HepG2 (cell line): ENCODE measurements at regions not wholly inside any gene's neighbourhood (a gene's known extent, or its start where the extent isn't known, plus 50 kb on each side); places are given as distances from the start of the nearest gene placed in this dataset.

Experiments
- ARNTL ChIP-seq: sonication (generic); formaldehyde crosslinking; IDR thresholded peaks from 2 replicates; pipeline ENCODE4 v1.4.0; 2020; ENCODE audit warnings: mild to moderate bottlenecking, missing genetic modification reagents
- ELF4 ChIP-seq: sonication (generic); formaldehyde crosslinking; IDR thresholded peaks from 2 replicates; pipeline ENCODE4 v1.5.0; 2020; ENCODE audit warnings: missing genetic modification reagents, mild to moderate bottlenecking, moderate library complexity, borderline replicate concordance
- ETV5 ChIP-seq: IDR thresholded peaks from 2 replicates; pipeline ENCODE4 v1.6.1; 2018; ENCODE audit warnings: missing biosample characterization, missing genetic modification reagents, inconsistent platforms, borderline replicate concordance
- IRF2 ChIP-seq: IDR thresholded peaks from 2 replicates; pipeline ENCODE4 v1.6.1; 2018; ENCODE audit warnings: missing genetic modification reagents, missing compliant biosample characterization
- PTBP1 ChIP-seq: fragments of 200-400 bp; formaldehyde crosslinking; IDR thresholded peaks from 2 replicates; pipeline ENCODE4 v1.6.1; 2018; ENCODE audit warnings: low read length, low read depth; ENCODE audit not compliant: poor library complexity, severe bottlenecking
- RBM22 ChIP-seq: fragments of 200-400 bp; formaldehyde crosslinking; optimal IDR thresholded peaks from 2 replicates; pipeline ENCODE3; 2017; ENCODE audit warnings: mild to moderate bottlenecking, low read length, moderate library complexity
- REL ChIP-seq: sonication (generic); formaldehyde crosslinking; conservative IDR thresholded peaks from 2 replicates; pipeline ENCODE4 v1.8.0; 2022; ENCODE audit warnings: mild to moderate bottlenecking, missing genetic modification reagents, moderate library complexity
- TMF1 ChIP-seq: sonication (generic); formaldehyde crosslinking; IDR thresholded peaks from 2 replicates; pipeline ENCODE4 v1.8.1; 2022; ENCODE audit warnings: low read depth, missing genetic modification reagents
- TOPORS ChIP-seq: sonication (generic); formaldehyde crosslinking; IDR thresholded peaks from 2 replicates; pipeline ENCODE4 v1.8.0; 2023; ENCODE audit warnings: mild to moderate bottlenecking, missing genetic modification reagents
- ZFP1 ChIP-seq: IDR thresholded peaks from 2 replicates; pipeline ENCODE4 v1.6.1; 2016
- ZNF138 ChIP-seq: sonication (generic); formaldehyde crosslinking; IDR thresholded peaks from 2 replicates; pipeline ENCODE4 v1.5.0; 2020; ENCODE audit warnings: mild to moderate bottlenecking, low read depth, missing genetic modification reagents
- ZNF235 ChIP-seq: sonication (generic); formaldehyde crosslinking; IDR thresholded peaks from 2 replicates; pipeline ENCODE4 v1.8.1; 2023; ENCODE audit warnings: mild to moderate bottlenecking, missing genetic modification reagents, borderline replicate concordance
- ZNF431 ChIP-seq: sonication (generic); formaldehyde crosslinking; IDR thresholded peaks from 2 replicates; pipeline ENCODE4 v1.9.0; 2022; ENCODE audit warnings: missing genetic modification reagents, low read depth, mild to moderate bottlenecking, borderline replicate concordance
- ZNF563 ChIP-seq: sonication (generic); formaldehyde crosslinking; IDR thresholded peaks from 2 replicates; pipeline ENCODE4 v1.8.0; 2022; ENCODE audit warnings: mild to moderate bottlenecking, moderate library complexity, missing genetic modification reagents
- ZNF598 ChIP-seq: sonication (generic); formaldehyde crosslinking; IDR thresholded peaks from 2 replicates; pipeline ENCODE4 v1.5.1; 2020; ENCODE audit warnings: mild to moderate bottlenecking, missing genetic modification reagents, borderline replicate concordance
- ZNF784 ChIP-seq: sonication (generic); formaldehyde crosslinking; IDR thresholded peaks from 2 replicates; pipeline ENCODE4 v1.5.1; 2020; ENCODE audit warnings: missing genetic modification reagents, mild to moderate bottlenecking, borderline replicate concordance
- ZNF788 ChIP-seq: sonication (generic); formaldehyde crosslinking; IDR thresholded peaks from 2 replicates; pipeline ENCODE4 v1.5.0; 2020; ENCODE audit warnings: mild to moderate bottlenecking, missing genetic modification reagents, borderline replicate concordance
- ZNF792 ChIP-seq: IDR thresholded peaks from 2 replicates; pipeline ENCODE4 v1.6.1; 2016
- ZSCAN31 ChIP-seq: sonication (generic); formaldehyde crosslinking; IDR thresholded peaks from 2 replicates; pipeline ENCODE4 v1.5.0; 2020; ENCODE audit warnings: low read depth, mild to moderate bottlenecking, missing genetic modification reagents
- ZZZ3 ChIP-seq: sonication (generic); formaldehyde crosslinking; IDR thresholded peaks from 2 replicates; pipeline ENCODE4 v1.4.0; 2020; ENCODE audit warnings: missing genetic modification reagents, mild to moderate bottlenecking, borderline replicate concordance
- TF ChIP-seq, protein P1 (sequence below): sonication (generic); formaldehyde crosslinking; conservative IDR thresholded peaks from 2 replicates; pipeline ENCODE4 v1.8.0; 2022; ENCODE audit warnings: mild to moderate bottlenecking, moderate library complexity, missing genetic modification reagents
- TF ChIP-seq, protein P2 (sequence below): IDR thresholded peaks from 2 replicates; pipeline ENCODE4 v1.6.1; 2016; ENCODE audit warnings: mild to moderate bottlenecking, missing biosample characterization, missing genetic modification reagents
- TF ChIP-seq, protein P3 (sequence below): sonication (generic); formaldehyde crosslinking; IDR thresholded peaks from 2 replicates; pipeline ENCODE4 v1.4.0; 2020; ENCODE audit warnings: missing genetic modification reagents

GRCh38 chr6:139480356-139481165 lies 106.1 kb upstream of the CITED2 start (continued):
- no peak for TF ChIP-seq ELF4 (CRISPR knock-in tag)
- no peak for TF ChIP-seq ZNF138 (CRISPR knock-in tag)
- TF ChIP-seq REL (CRISPR knock-in tag) = no peak
- TF ChIP-seq, protein P1, sequence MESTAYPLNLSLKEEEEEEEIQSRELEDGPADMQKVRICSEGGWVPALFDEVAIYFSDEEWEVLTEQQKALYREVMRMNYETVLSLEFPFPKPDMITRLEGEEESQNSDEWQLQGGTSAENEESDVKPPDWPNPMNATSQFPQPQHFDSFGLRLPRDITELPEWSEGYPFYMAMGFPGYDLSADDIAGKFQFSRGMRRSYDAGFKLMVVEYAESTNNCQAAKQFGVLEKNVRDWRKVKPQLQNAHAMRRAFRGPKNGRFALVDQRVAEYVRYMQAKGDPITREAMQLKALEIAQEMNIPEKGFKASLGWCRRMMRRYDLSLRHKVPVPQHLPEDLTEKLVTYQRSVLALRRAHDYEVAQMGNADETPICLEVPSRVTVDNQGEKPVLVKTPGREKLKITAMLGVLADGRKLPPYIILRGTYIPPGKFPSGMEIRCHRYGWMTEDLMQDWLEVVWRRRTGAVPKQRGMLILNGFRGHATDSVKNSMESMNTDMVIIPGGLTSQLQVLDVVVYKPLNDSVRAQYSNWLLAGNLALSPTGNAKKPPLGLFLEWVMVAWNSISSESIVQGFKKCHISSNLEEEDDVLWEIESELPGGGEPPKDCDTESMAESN (CRISPR knock-in tag) = peak; percentile 84
- TF ChIP-seq ZSCAN31 (CRISPR knock-in tag) = peak; percentile 47
- TF ChIP-seq RBM22 = no peak
- TF ChIP-seq, protein P2, sequence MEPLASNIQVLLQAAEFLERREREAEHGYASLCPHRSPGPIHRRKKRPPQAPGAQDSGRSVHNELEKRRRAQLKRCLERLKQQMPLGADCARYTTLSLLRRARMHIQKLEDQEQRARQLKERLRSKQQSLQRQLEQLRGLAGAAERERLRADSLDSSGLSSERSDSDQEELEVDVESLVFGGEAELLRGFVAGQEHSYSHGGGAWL = no peak
- TF ChIP-seq ZZZ3 (CRISPR knock-in tag) = no peak
- peak; percentile 84; the same call in 1 of the 2 replicates for TF ChIP-seq ZNF792 (CRISPR knock-in tag)
- peak; percentile 47; the same call in 1 of the 2 replicates for TF ChIP-seq ETV5 (CRISPR knock-in tag)
- no peak for TF ChIP-seq ZNF563 (CRISPR knock-in tag)
- TF ChIP-seq, protein P3, sequence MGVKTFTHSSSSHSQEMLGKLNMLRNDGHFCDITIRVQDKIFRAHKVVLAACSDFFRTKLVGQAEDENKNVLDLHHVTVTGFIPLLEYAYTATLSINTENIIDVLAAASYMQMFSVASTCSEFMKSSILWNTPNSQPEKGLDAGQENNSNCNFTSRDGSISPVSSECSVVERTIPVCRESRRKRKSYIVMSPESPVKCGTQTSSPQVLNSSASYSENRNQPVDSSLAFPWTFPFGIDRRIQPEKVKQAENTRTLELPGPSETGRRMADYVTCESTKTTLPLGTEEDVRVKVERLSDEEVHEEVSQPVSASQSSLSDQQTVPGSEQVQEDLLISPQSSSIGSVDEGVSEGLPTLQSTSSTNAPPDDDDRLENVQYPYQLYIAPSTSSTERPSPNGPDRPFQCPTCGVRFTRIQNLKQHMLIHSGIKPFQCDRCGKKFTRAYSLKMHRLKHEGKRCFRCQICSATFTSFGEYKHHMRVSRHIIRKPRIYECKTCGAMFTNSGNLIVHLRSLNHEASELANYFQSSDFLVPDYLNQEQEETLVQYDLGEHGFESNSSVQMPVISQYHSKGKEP (CRISPR knock-in tag) = no peak
- TF ChIP-seq ZFP1 (CRISPR knock-in tag) = peak; percentile 58; the same call in 1 of the 2 replicates
- no peak for TF ChIP-seq ARNTL (CRISPR knock-in tag)
- TF ChIP-seq ZNF235 (CRISPR knock-in tag) = no peak
- no peak for TF ChIP-seq ZNF431
- no peak for TF ChIP-seq ZNF784 (CRISPR knock-in tag)
- TF ChIP-seq ZNF598 (CRISPR knock-in tag) = no peak
- TF ChIP-seq TOPORS (CRISPR knock-in tag) = no peak
- peak; percentile 76; the same call in 1 of the 2 replicates for TF ChIP-seq ZNF788 (CRISPR knock-in tag)
- TF ChIP-seq TMF1 (CRISPR knock-in tag) = no peak
- peak; percentile 92 for TF ChIP-seq IRF2
- TF ChIP-seq PTBP1 = no peak
